ENCODE measurements at regions not wholly inside any gene's neighbourhood (a gene's known extent, or its start where the extent isn't known, plus 50 kb on each side); places are given as distances from the start of the nearest gene placed in this dataset.

GRCh38 chr2:236671896-236672562 lies 102.4 kb downstream of the ACKR3 start:
- CTCF ChIA-PET: no interaction called here

GRCh38 chr2:236672606-236673005 lies 103.0 kb downstream of the ACKR3 start:
- CTCF ChIA-PET: interaction anchor here (0.9 kb wide), 1 partner anchor 21 kb away, joined by 4 read pairs; no protein-coding TSS in a partner anchor

More at GRCh38 chr2:236671896-236672562, 102.4 kb downstream of the ACKR3 start:
- POLR2A ChIA-PET: no interaction called here

GRCh38 chr2:236673126-236673822 lies 103.6 kb downstream of the ACKR3 start:
- ChIA-PET CTCF (interaction anchor here (0.9 kb wide), 1 partner anchor 22 kb away, joined by 4 read pairs; no protein-coding TSS in a partner anchor), POLR2A (no interaction called here)

More at GRCh38 chr2:236672606-236673005, 103.0 kb downstream of the ACKR3 start:
- POLR2A ChIA-PET: no interaction called here

- ChIA-PET POLR2A (no interaction called here), CTCF (no interaction called here)
These were observed 104.2 kb downstream of the ACKR3 start for GRCh38 chr2:236673823-236674185.

- ChIA-PET POLR2A (no interaction called here), CTCF (no interaction called here)
These were observed 104.6 kb downstream of the ACKR3 start for GRCh38 chr2:236674238-236674637.

GRCh38 chr2:236674646-236675045 lies 105.0 kb downstream of the ACKR3 start:
- ChIA-PET POLR2A (no interaction called here), CTCF (no interaction called here)

GRCh38 chr2:236675051-236675450 lies 105.4 kb downstream of the ACKR3 start:
- ChIA-PET POLR2A (no interaction called here), CTCF (no interaction called here)

GRCh38 chr2:236675526-236675925 lies 105.9 kb downstream of the ACKR3 start:
- ChIA-PET CTCF (no interaction called here), POLR2A (no interaction called here)

GRCh38 chr2:236676136-236676873 lies 106.7 kb downstream of the ACKR3 start:
- POLR2A ChIA-PET: no interaction called here
- CTCF ChIA-PET: no interaction called here

DNA sequence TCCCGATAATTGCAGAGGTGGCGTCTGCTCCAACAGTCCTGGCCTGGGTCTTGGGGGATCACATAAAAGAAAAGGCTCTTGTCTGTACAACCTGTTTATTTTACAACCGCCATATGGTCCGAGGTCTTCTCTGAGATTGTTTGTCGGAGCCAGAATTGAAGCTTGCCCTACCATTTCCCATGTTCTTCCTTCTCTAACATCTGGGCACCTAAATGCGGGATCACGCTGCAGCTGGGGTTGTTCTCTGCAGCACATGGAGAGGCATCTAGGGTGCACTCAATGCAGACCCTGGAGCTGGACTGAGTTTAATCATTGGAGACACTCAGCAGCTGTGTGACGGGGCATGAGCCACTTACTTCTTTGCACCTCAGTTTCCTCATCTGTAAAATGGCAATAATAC lies 107.7 kb downstream of the ACKR3 start:
- POLR2A ChIA-PET: no interaction called here
- CTCF ChIA-PET: interaction anchor here (0.7 kb wide), 2 partner anchors 87 to 462 kb away, joined by 5 to 6 read pairs; no protein-coding TSS in a partner anchor

GRCh38 chr2:236678307-236678975 lies 108.8 kb downstream of the ACKR3 start:
- ChIA-PET POLR2A (no interaction called here), CTCF (no interaction called here)

DNA sequence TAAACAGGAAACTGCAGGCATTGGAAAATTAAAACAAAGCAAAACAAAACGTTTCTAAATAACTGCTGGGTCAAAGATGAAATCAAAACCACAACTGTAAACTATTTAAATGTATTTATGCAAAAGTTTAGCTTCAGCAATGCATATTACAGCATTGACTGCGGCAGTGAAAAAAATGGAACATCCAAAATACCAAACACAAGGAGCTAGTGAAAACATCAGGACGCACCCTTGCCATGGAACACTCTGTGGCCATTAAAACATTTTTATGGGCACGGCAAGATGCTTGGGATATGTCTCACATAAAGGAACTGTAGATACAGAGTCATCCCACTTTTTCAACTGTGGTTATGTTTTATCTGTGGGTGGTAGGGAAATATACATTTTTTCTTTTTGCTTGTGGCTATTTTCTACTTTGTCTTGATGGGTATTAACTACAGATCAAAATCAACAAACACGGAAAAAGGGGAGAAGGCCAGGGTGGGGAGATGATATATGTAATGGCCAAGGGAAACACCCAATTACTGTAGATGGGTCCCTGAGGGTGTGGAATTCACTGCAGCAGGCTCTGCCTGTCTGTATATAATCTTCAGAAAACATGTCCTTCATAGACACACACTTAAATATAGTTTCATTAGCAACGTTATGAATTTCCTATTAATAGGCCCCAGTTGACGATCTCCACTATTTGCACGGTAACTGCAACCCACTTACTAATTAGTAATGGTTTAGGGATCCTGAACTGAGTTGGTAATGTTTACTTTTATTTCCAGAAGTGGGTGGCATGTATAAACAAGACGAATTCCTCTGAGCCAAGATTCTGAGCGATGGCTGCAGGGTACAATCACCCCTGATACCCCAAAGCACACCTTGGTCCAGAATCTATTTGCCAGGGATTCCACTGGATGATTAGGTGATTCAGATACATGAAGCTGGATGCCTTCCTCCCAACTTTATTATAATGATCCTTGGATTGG lies 110.5 kb downstream of the ACKR3 start:
- CTCF ChIA-PET: no interaction called here
- POLR2A ChIA-PET: no interaction called here

DNA sequence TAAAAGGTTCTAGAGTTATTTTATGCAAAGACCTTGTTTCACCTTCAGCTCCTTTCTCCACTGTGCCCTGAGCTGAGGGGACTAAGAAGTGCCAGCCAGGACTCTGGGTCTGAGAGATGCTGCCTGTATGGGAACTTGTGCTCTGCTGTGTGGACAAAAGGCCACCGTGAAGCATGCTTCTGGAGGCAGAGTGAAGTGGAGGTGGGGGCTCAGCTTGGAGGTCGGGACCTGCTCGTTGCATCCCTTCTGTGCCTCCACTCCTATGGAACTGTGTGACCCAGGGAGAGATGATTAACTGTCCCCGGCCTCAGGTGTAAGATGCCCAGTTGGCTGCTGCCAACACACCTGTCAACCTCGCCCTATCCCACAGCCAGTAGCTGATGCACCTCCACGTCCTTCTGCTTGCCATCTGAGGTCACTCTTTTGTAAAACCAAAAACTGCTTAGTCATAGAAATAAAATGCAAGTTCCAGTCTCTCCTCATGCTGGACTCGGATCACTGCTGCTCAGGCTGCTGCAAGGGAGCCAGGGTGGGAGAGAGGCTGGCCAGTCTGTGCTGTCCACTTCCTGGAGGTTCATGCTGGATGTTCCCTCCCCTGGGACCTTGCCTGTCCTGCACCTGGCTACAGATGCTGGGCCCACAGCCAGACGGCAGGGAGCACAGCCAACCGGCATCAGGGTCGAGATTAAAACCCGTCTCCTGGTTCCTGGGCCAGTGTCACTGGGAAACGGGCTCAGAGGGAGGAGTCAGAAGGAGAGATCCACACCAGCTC lies 113.2 kb downstream of the ACKR3 start:
- CTCF ChIA-PET: no interaction called here

GRCh38 chr2:236684504-236685256 lies 115.1 kb downstream of the ACKR3 start:
- ChIA-PET POLR2A (no interaction called here), CTCF (no interaction called here)

More for the DNA sequence above, 113.2 kb downstream of the ACKR3 start:
- POLR2A ChIA-PET: no interaction called here

DNA sequence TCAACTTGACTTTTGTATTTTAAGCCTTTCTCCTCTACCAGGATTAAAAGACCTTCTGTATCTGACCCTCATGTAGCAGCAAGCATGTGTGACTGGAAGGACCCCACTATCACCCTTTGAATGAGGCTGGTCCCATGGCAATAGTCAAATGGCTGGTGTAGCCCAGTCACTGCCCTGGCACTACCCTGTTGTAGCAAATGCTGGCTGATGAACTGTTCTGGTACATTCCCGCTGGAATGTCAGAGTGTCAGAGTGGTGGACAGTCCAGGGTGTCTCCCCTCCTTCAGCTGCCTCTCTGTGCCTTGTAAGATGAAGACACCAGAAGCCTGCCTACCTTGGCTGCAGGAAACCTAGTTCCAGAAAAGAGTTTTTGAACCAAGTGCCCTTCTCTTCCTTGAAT lies 115.7 kb downstream of the ACKR3 start:
- CTCF ChIA-PET: no interaction called here
- POLR2A ChIA-PET: no interaction called here

DNA sequence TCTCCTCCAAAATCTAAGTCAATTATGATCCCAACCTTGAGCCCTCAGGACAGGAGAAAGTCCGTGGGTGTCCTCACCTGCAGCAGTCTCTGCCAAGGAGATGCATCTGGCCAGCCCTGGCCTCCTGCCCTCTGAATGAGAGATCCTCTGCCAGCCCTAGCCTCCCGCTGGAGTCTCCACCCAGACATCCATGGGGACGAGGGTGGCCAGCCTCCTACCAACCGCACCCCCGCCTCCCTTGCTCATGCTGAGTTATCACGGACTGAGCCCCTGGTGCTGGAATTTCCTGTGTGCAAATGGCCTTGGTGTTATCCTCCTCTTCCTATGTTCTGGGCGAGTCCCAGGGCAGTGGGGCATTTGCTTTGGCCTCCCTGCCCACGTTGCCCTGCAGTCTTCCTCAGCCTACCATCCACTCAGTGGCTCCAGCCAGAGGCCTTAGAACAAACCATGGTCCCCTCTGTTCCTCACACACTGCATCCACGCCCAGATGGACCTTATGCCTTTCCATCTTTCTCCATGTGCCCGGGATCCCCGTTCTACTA lies 116.4 kb downstream of the ACKR3 start:
- POLR2A ChIA-PET: no interaction called here

DNA sequence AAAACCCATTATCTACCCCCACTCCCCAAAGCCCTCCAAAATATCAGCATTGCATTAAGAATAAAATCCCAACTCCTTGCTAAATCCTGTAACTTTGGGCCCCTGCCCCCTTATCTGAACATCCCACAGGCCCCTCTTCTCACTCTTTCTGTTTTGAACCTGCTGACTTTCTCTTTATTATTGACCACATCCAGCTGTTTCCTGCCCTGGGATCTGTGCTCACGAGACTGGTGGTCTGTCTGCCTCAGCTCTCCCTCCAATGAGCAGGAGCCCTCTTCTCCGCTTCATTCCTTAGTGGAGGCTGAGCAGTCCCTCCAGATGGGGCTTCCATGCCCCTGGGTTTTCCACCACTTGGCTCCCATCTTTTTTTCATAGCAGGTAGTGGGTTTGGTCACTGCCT lies 116.9 kb downstream of the ACKR3 start:
- CTCF ChIA-PET: no interaction called here
- POLR2A ChIA-PET: no interaction called here

More for the DNA sequence above, 116.4 kb downstream of the ACKR3 start:
- CTCF ChIA-PET: no interaction called here
